GM12873 (cell line): ENCODE measurements at regions not wholly inside any gene's neighbourhood (a gene's known extent, or its start where the extent isn't known, plus 50 kb on each side); places are given as distances from the start of the nearest gene placed in this dataset.

Experiments used
- CTCF ChIP-seq: IDR thresholded peaks from 2 replicates; pipeline ENCODE4 v1.5.1; 2012; ENCODE audit warnings: low read depth, mild to moderate bottlenecking, moderate library complexity, low read length, control low read depth; ENCODE audit not compliant: insufficient read depth; ENCODE audit errors: missing control alignments

DNA sequence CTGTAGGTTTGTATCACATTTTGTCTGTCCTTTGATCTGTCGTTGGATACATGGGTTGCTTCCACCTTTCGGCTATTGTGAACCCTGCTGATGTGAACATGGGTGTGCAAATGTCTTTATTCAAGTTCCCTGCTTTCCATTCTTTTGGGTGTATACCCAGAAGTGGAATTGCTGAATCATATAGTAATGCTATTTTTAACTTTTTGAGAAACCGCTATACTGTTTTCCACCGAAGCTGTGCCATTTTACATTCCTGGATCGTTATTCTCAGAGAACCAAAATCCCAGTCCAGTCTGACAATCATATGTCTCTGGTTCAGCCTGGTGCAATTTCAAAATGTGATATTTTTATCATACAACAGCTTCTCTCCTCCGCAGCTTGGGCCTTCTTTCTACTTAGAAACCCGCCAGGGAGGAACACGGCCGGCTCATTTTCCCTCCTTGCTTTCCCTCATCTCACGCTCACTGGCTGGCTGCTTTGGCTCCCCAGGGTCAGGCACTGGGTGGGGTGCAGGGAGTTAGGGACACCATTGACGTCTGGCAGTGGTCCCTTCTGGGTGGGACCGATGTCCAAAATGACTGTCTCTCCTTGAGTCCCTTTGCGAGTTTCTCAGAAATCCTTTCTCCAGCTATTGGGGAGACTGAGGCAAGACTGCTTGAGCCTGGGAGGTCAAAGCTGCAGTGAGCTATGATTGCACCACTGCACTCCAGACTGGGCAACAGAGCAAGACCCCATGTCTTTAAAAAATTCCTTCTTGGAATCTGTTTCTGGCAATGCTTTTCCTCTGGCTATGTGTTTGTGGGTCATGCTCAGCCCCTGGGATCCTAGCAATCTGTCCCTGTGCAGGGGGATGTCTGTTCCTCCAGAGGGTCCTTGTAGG lies 73.5 kb upstream of the AKT3 start:
- no peak for TF ChIP-seq CTCF

- no peak for TF ChIP-seq CTCF
These were observed 71.1 kb upstream of the AKT3 start for GRCh38 chr1:243921111-243921510.

- no peak for TF ChIP-seq CTCF
These were observed 68.0 kb upstream of the AKT3 start for GRCh38 chr1:243917863-243918565.

DNA sequence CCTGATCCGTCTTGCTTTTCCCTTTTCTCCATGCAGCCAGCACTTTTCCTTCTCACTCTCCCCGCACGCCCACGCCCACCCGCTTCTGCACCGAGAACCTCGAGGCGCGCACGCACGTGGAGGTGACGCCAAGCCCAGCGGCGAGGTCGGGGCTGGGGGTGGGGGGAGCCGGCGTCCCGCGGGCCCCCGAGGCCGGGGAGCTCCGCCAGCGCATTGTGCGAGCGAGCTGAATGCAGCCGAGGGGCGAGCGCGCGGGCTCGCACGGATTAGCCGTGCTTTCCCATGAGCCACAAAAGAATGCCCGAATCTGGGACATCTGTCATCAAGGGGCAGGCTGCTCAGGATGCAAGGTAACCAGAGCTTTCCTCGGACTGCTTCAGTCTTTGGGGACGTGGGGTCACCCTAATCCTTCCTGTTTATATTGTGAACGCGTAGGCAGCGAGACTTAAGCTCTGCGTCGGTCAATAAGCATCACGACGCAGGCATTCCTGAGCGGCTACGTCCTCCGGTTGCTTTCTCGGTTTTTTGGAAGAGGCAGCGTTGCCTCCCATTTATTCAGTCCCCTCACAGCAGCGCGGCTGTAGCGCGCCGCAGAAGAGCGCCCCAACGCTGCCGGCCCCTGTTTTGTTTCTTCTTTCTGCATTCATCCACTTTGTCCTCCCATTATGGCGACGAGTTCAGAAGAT lies 67.3 kb upstream of the AKT3 start:
- no peak for TF ChIP-seq CTCF

- TF ChIP-seq CTCF = no peak
These were observed 66.1 kb upstream of the AKT3 start for GRCh38 chr1:243916160-243916559.

- no peak for TF ChIP-seq CTCF
These were observed 62.3 kb upstream of the AKT3 start for GRCh38 chr1:243912347-243912746.

- no peak for TF ChIP-seq CTCF
These were observed 60.6 kb upstream of the AKT3 start for GRCh38 chr1:243910607-243911006.
